ENCODE measurements at regions not wholly inside any gene's neighbourhood (a gene's known extent, or its start where the extent isn't known, plus 50 kb on each side); places are given as distances from the start of the nearest gene placed in this dataset.
A peak's percentile ranks its signal among the peaks of the same experiment; 100 is the strongest.

DNA sequence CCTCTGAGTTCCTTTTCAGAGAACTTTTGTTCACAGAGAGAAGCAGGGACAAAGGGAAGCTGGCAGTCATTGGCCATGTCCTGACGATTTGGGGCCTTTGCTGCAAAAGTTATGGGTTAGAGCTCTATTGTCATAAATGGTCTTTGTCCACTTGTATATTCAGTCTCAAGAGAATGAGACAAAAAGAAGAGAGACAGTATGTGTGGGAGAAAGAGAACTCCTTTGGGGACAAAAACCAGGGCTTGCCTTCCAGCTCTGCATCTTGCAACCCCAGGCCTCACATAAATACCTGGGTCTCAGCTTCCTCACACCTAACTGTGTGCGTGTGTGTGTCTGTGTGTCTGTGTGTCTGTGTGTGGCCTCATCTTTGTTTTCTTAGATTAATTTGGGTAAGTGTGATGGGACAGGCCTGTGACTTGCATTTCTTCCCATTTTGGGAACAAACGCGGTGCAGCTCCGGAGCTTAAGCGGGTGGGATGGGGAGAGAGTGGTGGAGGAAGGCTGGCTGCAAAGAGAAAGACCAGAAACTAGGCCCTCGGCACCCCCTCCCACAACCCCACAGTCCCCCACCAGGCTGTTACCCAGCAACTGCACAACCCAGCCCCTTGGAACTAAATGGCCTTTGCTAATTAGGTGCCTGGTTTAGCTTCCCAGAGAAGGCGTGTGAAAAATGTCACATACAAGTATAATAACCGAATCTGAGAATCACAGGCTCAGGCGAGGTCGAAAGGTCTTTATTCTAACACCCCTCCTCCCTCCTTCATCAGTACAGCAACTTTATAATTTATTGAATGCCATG, 376.9 kb downstream of the CDK5RAP2 start:
- DNase-seq: no peak

DNA sequence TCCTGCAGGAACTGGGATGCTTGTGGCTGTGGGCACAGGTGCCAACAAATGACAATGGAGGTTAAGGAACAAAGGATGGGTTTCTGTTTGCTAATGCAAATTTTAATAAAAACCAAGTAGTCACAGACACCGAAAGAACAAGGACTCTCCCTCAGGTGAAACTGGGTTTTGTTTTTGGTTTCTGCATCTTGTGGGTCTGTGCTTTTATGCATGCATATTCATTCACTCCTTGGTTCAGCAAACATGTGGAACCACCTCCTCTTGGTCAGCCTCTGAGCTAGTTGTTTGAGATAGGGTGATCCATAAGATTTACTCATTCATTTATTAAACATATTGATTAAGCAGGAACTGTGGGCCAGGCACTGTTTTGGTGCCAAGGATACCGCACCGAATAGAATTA, 381.9 kb downstream of the CDK5RAP2 start:
- DNase-seq: no peak

DNA sequence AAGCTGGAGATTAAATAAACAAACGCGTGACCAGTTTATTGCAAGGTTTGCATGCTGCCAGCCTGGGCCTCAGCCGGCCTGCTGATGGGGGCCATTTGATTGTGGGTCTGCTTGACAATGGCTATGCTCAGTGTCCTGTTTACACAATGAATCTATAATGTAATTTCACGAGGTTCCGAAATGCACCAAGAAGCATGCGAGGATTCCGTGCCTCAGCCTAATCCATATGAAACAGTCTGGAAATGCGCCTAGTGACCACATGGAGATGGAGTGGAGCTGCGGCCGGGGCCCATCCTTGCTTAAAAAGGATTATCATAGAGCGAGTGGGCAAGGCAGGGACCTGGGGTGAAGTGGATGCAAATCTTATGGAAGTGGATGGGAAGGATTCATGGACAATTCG, 382.4 kb downstream of the CDK5RAP2 start:
- no peak for DNase-seq

DNA sequence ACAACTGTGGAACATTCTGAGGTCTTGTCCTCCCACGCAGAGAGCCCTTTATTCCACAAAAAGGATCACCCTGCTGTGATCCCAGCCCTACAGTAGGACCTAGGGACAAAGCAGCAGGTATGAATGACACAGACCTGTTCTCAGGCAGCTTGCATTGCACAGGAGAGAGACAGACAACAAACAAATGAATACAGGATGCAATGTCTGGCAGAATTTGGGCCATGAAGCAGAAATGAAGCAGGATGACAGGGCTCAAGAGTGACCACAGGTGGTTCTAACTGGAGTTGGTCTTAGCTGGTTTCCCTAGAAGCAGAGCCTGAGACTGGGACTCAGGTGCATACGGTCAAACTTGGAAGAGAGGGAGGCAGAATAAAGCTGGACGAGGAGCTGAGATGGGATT, 388.8 kb downstream of the CDK5RAP2 start:
- no peak for DNase-seq

DNA sequence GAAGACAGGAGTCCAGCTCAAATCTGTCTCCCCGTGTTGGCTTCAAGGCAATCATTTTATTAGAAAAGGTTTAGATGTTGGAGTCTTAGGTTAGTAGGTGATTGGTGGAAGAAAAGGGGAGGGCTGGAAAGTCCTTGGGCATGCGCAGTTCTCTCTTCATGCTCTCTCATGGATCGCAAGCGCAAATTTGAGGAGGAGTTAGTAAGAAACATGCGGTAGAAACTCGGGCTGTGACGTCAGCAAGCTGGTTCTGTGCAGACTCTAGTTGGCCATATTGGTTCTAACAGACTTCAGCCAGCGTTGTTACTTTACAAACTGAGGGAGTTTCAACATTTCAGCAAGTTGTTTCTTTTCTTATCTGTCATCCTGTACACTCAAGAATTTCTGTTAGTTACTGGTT, 392.2 kb downstream of the CDK5RAP2 start:
- no peak for DNase-seq

DNA sequence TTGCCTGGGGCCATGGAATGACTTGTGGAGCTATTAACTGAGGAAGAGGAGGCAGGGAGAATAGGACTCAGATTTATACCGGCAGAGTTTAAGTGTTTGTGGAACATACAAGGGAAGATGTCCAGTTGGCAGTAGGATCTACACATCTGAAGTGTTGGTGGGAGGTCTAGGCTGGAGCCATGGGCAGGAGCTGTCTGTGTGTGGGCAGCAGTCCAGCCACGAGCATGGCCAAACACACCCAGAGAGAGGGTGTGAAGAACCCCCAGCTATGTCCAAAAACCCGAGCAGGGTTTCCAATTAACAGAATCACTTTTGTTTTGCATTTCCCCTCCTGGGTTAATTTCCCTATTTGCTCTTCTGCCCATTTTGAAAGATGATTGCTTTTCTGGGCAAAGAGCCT, 393.7 kb downstream of the CDK5RAP2 start:
- no peak for DNase-seq

DNA sequence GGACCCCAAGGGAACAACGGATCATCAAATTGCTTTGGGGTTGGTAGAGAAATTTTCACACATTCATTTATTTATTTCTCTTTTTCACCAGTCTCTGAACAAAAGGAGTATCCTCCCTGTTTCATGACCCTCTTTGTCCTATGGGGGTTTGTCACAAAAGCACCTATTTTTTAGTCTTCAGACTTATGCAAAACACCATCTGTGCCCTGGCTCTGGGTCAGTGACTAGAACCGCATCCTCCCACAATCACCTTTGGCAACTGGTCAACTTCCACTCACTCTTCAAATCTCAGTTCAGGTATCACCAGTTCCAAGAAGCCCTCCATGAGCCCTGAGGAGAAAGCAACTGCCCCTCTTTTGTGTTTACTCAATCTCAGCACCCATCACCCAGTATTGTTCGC, 395.7 kb downstream of the CDK5RAP2 start:
- no peak for DNase-seq

DNA sequence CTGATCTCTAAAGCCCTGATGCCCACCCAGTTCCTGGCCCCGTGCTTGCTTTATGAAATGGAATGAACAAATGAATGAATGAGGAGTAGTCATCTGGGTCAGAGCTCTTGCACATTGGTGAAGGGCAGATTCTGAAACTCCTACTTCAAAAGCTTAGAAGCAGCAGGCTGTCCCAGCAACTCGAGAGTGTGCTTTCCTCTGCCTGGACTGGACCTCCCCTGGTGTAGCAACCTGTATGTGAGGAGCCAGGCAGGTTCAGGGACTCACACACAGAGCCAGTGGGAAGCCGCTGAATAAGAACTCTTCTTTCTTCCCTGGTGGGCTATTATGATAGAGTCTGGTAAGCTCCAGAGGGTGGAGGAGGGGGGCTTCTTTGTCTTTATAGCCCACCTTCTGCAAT, 396.4 kb downstream of the CDK5RAP2 start:
- no peak for DNase-seq

DNA sequence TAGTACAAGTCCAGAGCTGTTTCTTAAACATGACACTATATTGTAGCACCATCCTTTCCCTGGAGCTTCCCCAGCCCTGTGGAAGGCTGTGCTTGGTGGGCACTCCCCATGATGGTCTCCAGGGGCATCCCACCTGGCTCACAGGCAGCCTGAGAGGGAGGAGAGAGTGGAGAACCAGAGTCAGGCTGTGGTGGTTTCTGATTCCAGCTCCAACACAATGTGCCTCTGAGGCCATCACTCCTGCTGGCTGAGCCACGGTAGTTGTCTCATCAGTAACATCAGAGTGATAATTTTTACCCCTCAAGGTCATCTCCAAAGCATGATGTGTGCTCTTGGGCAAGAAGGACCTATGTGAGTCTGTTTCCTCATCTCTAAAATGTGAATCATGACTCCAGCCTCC, 398.0 kb downstream of the CDK5RAP2 start:
- DNase-seq: no peak

DNA sequence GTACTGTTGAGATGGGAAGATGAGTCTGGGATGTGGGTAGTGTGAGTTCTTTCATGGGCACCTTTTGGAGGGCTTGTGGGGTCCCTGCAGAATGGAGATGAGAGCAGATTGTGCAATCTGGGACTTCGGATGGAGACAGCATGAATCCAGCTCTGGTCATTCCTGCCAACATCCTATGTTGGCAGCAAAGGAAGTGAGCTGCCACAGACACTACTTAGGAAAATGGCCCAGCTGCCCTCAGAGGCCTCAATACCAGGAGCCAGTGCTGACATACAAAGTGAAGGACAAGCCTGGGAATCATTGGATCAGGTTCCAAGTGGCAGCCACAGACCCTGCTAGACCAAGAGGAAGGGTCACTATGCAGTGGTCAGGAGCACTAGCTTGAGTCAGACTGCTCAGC, 402.8 kb downstream of the CDK5RAP2 start:
- DNase-seq: no peak

DNA sequence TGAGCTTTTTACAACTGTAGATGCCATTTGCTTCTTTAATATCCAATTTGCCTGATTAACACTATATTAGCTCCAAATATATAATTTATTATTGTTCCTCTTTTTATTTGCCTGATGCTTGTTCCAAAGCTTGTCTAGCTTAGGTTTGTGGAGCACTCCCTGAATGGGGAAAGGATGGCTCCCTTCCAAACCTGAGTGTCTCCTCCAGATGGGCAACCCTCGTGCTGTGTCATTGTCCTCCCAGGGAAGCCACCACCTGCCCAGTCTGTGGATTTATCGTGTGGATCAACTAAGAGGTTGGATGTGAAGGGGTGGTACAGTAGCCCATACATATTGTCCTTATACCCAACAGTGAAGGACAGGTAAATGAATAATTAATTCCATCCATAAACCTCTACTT, 404.9 kb downstream of the CDK5RAP2 start:
- no peak for DNase-seq

DNA sequence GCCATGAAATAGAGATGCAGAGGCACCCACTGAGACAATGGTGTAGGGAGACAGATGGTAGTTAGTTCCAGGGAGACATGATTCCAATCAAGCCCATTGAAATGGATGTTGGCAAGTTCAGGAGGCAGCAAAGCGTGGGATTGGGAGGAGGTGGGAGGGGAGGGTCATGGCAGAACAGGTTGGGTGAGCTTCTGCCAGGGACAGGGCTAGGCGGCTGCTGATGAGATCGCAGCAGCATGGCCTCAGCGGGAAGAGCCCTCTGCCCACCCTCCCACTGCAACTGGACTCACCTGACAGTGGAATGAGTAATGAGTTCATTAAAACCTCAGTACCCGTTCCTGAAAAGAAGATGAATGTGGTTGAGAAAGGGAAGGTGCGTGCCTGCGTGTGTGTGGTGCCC, 418.2 kb downstream of the CDK5RAP2 start:
- no peak for DNase-seq

DNA sequence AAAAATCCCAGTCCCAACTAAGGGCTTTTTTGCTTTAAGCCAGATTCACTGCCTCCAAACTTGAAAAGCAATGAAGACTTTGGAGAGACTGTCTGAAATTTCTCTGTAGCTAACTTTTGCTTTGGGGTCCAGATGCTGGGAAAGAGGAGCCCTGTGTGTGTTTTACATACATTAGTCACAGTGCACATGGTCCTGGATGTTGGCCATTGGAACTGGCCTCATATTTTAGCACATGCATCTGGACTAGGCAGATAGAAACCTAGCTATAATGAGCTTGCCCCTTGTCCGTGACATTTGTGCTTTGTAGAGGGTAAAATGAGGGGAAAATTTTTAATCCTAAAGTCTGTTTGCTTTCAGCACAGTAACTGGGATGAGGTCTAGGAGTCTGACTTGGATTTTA, 421.7 kb downstream of the CDK5RAP2 start:
- DNase-seq: no peak

DNA sequence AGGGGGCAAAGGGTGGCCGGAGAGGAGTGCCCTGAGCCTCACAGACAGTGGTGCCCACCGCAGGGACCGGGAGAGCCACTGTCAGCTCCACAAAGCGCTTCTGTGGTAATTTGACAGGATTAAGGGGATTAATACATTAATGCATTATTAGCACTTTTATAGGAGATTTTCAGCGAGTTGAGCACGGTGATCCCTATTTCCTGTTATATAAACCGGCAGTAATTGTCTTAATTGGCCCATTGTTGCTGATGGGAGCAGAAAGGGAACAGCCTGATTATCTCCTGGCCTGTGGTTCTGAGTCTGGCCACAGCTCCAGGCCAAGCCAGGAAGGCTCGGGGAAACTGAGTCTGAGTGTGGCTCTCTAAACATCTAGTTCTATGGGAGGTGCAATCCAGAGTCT, 423.6 kb downstream of the CDK5RAP2 start:
- no peak for DNase-seq

DNA sequence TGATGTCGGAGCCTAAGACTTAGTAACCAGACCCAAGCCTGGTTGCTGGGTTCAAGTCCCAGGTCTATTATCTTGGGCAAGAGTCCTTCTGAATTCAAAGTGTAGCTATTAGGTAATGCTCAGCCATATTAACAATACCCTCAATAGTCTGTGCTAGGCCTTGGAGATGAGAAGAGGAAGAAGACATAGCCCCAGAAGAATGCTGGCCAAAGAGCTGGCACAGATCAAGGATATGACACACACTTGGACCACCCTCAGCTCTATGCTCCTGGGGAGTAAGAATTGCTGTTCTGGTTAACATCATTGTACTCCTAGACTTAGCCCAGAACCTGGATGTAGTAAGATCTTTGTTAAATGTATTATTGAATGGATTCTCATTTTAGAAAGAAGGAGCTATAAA, 426.7 kb downstream of the CDK5RAP2 start:
- DNase-seq: no peak

DNA sequence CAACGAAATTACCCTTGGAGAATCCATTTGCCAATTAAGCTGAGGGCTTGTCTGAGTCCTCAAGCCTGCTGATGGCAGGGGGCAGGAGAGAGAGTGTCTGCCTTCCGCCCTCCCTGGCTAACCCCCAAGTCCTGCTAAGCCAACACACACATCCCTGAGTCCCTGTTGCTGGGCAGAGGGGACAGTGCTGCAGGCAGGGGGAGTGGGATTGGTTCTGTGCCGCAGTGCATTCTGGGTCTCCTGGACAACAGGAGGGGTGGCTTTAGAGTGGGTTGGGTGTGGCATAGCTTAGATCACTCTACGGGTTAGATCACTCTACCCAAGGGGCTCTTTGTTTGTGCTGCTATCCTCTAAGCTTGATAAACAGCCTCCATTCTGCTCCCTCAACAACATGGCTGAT, 427.7 kb downstream of the CDK5RAP2 start:
- no peak for DNase-seq

DNA sequence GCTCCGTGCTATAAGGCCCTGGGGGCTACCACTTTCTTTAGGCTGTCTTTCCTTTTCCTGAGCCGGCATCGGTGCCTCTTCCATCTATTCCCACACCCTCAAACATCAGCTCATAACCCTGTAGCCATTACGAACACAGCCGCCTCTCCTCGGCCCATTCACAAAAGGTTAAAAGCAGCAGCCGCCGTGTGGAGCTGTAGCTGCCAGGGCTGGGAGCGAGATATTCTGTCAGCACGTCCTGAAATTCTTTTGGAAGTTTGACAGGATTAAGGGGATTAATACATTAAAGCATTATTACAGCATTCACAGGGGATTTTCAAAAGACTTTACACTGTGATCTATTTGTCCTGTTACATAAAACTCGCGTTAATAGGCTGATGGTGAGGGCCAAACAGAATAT, 428.2 kb downstream of the CDK5RAP2 start:
- DNase-seq: no peak

DNA sequence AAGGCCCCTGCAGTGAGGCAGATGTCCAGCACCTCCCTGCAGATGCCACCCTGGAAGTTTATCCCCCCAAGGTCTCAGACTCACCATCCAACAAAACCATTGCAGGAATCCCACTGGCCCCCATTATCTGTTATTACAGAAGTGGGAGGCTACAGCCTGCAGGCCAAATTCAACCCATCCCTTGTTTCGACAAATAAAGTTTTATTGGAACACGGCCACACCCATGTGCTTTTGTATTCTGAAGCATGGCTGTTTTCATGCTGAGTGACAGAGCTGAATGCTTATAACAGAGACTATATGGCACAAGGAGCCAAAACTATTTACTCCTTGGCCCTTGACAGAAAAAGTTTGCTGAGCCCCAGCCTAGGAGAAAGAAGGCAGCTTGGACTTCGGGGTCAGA, 428.8 kb downstream of the CDK5RAP2 start:
- no peak for DNase-seq

DNA sequence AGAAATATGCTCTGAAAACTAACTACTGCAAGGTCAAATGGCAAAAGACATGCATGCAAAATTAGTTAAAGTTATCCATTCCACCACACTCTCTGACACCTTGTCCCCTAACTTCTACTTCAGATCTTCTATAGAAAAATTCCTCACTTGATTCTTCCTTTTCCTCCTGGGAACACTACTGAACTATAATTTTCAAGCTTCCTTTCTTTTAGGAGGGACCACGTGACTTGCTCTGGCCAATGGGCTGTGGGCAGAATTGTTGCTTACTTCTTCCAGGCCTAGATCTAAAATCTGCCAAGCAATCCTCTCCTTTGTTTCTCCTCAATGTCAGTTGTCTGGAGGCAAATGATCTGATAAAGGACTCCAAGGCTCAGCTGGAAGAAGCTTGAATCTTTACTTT, 441.0 kb downstream of the CDK5RAP2 start:
- DNase-seq: no peak

DNA sequence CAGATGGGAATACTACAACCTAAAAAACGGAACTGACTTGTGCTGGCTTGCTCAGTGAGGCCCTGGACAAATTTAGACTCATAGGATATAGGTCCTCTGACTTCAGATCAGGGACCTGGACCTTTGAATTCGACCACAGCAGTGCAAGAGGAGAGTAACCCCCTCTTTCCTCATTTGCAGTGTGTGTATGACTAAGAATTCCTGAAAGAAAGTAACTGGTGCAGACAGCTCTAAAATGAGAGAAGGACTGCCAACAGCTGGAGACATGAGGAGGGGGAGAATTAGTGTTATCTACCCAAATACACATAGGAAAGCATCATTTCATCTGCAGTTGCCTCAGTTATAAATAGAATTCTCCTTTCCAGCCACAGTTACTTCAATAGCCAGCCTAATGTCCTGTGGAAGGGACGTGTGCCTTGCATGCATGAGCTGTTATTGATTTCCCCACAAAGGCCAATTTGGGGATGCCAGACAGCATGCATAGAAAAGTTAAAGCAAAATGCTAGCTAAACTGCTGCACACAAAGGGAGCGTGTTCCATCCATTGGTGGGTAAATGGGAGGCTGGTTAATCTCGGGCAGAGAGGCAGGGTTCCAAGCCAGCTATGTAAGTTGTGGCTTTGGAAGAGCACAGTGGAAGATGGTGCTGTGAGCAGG, 442.7 kb downstream of the CDK5RAP2 start:
- DNase-seq: peak; percentile 28

DNA sequence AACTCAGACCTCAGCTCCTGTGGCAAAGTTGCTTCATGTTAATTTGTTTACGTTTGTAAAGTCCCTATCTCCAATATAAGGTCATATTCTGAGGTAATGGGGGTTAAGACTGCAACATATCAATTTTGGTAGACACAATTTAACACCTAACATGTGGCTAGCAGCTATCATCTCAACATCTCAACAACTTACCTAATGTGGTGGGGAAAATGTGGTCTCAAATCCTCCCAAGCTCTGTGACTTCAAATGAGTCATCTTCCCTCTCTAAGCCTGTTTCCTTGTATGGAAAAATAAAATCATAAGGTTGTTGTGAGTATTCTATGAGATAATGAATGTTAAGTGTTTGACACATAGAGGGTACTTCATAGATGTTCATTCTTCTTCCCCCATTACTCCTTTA, 443.3 kb downstream of the CDK5RAP2 start:
- DNase-seq: peak; percentile 57

DNA sequence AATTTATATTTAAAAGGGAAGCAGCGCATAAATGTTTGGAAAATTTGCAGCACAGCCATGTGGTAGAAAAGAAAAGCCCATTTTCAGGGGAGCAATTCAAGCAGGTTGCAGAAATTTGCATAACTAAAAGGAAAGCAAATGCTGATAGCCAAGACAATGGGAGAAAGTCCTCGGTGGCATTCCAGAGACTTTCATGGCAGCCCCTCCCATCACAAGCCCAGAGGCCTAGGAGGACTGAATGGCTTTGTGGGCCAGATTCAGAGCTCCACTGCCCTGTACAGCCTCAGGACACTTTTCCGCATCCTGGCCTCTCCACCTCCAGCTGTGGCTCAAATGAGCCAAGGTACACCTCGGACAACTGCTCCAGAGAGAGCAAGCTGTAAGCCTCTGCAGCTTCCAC, 462.9 kb downstream of the CDK5RAP2 start:
- no peak for DNase-seq

DNA sequence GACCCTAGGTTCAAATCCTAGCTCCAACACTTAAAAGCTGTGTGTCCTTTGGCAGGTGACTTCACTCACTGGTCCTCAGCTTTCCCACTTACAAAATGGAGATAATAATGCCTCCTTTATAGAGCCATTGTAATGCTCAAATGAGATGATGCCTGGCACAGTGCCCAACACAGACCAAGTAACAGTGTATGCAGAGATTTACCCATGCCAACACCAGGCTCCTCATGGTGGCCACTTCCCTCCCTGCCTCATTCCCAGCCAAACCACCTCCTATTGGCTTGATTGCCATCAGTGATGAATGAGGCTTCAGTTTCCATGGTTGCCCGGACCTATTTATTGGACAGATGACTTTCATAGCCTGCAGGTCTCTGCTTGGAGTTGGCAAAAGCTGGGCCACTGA, 469.4 kb downstream of the CDK5RAP2 start:
- DNase-seq: no peak

DNA sequence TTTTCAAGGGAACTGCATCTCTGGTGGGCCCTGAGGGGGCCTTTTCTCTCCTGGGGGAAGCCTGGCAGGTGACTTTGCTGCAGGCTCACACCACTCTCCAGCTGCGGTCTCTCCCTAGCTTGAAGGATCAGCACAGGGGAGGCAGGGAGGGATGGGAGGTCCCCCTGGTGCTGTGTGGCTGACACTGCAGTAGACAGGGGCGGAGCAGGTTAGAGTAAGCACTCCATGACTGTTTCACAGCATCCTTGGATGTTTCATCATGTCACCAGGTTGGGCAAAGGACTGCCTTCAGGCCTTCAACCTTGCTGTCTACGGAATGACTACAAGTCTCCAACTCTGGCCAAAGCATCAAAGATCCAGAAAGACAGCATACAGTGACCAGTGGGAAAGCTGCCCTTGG, 470.7 kb downstream of the CDK5RAP2 start:
- no peak for DNase-seq

DNA sequence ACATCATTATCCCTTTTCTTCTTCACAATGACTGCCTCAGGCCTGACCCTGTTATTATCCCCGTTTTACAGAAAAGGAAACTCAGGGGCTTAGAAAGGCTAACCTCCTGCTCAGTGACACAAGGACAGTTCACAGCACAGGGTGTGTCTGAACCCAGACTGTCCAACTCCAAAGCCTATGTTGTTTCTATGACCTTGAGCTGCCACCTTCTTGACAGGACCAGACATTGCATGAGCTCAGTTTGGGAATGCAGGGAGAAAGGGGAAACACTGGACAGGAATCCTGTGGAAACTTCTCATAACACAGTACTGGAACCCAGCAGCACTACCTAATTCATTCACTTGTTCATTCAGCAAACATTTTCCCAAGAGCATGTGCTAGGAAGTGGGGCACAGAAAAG, 472.8 kb downstream of the CDK5RAP2 start:
- no peak for DNase-seq

All from fibroblast of skin of right quadriceps (primary cell).